GM21723 (cell line): ENCODE measurements at regions not wholly inside any gene's neighbourhood (a gene's known extent, or its start where the extent isn't known, plus 50 kb on each side); places are given as distances from the start of the nearest gene placed in this dataset.
A peak's percentile ranks its signal among the peaks of the same experiment; 100 is the strongest.

Source experiments
- ATAC-seq: cut with Tn5 transposase; IDR thresholded peaks from one replicate; pipeline ENCODE4 v1.9.1; 2021; ENCODE audit warnings: mild to moderate bottlenecking, moderate library complexity; ENCODE audit not compliant: unreplicated experiment

DNA sequence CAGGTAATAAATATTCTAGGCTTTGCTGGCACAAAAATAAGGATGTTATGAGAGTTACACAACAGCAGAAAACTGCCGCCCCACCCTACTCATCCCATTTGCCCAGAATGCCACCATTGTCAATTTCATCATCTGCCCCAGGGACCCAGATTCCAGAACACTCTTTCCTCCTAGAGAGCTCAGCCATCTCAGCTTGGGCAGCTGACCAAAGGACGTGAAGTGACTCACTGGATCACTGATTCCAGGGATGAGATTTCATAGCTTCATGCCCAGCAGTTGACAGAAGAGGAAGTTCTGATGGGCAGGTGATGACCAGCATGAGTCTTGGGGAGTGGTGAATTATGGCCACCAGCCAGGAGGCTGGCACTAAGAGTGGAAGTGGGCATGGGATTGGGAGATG, 450.3 kb downstream of the RMST start:
- ATAC-seq: no peak

- no peak for ATAC-seq
Measured at GRCh38 chr12:97921979-97922722, 459.5 kb downstream of the RMST start.

DNA sequence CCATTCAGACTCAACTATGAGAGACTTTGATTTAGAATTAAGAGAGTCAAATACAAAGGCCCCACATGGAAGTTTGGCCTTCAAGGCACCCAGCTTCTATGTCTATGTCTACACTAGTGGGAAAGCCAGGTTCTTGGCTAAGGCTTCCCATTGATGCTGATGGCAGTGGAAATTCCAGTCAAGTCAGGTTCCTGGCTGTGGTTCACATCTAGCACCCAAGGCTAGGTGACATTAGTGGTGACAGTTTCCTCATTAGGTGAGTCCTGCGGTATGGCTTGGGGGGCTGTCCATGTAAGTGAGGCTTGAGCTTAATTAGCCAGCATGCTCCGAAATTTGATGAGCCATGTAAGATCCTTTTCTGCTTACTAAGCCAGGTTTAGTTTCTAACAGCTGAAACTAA, 460.9 kb downstream of the RMST start:
- no peak for ATAC-seq

DNA sequence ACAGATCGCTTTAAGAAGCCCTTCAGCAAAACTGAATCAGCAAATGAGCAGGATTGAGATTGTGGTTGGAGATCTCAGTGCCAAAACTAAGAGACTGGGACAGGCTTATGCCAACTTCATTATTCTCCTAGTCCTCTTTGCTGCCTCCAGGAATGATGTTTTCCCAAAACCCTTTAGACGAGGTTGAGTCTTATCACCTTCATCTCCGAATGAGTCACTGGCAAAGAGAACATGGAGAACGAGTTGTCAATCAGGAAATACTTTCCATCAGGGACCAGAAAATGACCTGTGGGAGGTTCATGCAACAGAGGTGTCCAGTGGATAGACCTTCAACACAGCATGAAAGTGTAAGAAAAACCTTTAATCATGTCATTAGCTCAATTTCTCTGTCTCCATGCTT, 461.5 kb downstream of the RMST start:
- ATAC-seq: no peak

- ATAC-seq: no peak
Measured at GRCh38 chr12:97927977-97928376, 465.4 kb downstream of the RMST start.

DNA sequence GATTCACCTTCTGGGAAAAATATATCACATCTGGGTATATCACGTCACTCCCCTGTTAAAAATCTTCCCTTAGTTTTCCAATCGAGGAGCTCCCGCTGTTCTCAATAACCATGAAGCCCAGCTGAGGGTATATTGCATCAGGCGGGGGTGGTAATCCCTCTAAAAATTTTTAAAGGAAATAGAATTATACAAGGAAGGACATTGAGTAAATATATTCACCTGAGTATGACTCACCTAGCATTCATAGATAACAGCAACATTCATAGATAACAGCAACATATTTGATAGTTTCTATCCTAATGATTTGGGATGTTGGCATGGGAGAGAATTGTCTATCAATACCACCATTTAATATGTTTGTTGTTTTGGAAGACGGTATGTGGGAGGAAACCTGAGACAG, 473.6 kb downstream of the RMST start:
- no peak for ATAC-seq

GRCh38 chr12:97938031-97938430, 475.4 kb downstream of the RMST start:
- ATAC-seq: no peak

- no peak for ATAC-seq
Measured at GRCh38 chr12:97939156-97939555, 476.6 kb downstream of the RMST start.

- no peak for ATAC-seq
Measured at GRCh38 chr12:97940105-97940504, 477.5 kb downstream of the RMST start.

DNA sequence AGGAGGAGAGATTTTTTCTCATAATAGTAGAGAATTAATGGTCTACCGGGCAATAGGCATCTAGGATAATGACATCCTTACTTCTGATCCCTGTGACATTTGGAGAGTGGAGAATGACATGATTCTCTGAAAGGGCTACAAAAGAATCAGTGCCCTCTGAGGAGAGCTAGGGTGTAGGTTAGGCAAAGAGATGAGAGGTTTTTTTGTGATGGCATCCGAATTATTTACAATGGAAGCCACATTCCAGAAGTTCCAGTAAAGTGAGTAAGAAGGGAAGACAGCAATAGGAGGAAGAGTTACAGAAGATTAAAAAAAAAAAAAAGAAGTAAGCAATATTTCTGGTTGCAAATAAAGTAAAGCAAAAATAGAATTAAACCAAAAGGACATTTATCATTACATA, 478.0 kb downstream of the RMST start:
- ATAC-seq: no peak

- ATAC-seq: no peak
Measured at GRCh38 chr12:97941686-97942354, 479.2 kb downstream of the RMST start.

- no peak for ATAC-seq
Measured at GRCh38 chr12:97943359-97943758, 480.8 kb downstream of the RMST start.

DNA sequence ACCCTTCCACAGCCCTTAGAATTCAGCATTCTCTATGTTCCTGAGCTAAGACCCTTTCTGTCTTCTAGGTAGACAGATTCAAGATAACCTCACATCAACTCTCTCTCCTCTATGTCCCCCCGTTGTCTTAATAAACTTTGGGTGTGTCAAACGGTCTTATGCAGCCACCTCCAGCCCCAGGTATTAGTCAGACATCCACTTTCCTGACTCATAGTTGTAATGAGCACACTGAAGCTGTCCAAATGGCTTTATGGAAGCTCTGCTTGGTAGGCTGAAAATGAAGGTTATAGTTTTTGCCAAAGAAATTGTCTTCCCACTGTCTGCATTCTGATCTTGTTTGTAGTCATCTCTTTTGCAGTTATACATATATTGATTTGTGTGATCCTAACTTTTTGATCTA, 482.0 kb downstream of the RMST start:
- ATAC-seq: no peak

GRCh38 chr12:97946701-97947100, 484.1 kb downstream of the RMST start:
- ATAC-seq: no peak

DNA sequence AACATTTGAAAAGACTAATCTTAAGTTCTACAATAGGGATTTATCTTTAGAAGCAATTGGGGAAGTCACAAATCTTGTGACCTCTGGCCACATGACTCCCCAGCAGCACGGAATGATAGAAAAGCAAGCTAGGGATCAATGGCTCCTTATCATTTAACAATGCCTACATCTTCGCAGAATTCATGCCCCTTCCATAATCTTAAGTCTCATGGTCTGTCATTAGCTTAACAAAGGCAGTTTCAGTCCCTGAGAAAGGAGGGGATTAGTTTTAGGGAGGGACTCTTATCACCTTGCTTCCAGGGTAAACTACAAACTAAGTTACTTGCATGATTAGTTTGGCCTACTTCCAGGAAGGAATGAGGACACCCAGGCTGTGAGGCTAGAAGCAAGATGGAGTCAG, 486.0 kb downstream of the RMST start:
- ATAC-seq: no peak

GRCh38 chr12:97951239-97951638, 488.6 kb downstream of the RMST start:
- no peak for ATAC-seq

GRCh38 chr12:97951717-97952116, 489.1 kb downstream of the RMST start:
- no peak for ATAC-seq

DNA sequence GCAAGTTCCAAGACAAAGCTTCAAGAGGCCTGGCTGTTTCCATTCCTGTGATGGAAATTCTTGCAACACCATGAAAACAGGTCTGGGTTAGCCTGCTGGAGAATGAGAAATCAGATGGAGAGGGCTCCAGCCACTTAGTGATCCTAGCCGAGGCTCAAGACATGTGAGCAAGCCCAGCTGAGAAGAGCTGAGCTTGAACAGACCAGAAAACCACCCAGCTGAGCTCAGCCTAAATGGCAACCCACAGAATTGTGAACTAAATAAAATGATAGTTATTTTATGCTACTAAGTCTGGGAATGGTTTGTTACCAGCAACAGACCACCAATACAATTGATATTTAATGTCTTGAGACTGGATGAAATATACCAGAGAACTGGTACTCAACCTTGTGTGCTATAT, 494.5 kb downstream of the RMST start:
- no peak for ATAC-seq

DNA sequence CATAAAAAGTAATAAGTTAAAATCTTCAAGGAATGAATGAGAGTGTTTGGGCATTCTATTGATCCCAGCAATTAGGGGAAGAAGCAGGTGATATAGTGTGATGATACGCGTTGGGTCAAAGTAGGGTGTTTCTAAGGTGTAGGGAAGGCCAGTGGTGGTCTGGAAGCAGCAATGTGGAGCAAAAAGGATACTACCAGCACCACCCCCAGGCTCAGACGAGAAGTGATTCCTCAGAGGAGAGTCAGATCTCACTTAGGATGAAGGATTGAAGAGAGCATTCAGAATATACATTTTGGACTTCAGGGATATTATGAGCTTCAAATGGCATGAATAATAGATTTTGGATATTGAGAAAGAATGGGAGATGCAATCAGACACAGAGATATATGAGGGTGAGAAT, 497.6 kb downstream of the RMST start:
- ATAC-seq: no peak

DNA sequence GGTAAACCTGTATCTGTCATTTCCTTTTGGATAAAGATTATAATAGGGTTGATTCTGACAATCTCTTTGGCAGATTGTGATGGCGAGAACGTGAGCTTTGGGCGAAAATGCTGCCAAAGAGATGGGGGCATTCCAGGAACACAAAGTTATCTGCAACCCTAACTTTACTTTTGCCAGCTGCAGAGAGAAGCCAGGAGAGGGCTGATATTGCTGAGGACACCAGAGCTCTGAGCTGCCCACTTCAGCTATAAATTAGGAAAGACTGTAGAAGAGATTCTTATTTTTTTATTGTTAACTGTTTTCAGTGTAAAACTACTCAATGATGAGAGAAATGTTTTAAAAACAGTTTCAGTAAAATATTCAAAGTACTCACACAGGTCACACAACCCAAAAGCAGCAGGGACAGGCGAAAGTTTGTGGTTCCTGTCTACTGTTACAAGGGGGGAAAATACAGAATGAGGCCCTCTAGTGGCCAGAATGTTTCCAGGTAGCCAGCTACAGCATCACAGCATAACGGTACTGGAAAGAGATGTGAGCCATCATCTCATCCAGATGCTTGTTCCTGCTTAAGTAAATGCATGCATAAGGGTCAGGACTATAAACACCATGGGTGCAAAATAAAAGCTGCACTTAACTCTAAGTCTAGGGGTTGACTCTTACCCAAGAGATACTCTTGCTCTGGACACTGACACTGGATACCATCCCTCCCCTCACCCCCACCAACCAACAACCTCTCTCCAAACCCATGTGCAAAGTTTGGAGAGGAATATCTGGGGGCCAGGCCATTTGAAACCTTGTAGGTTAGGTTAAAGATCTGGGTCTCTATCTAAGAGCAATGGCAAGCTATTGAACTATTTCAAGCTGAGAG, 498.4 kb downstream of the RMST start:
- peak; percentile 90 for ATAC-seq

- ATAC-seq: no peak
Measured at GRCh38 chr12:97967831-97968230, 505.2 kb downstream of the RMST start.
